22Rv1 (cell line): ENCODE measurements at regions not wholly inside any gene's neighbourhood (a gene's known extent, or its start where the extent isn't known, plus 50 kb on each side); places are given as distances from the start of the nearest gene placed in this dataset.

Experiments used
- ZFX ChIP-seq: fragments of 450-650 bp; IDR thresholded peaks from 2 replicates; pipeline ENCODE4 v1.6.1; 2017; ENCODE audit warnings: antibody characterized with exemption, borderline replicate concordance
- TF ChIP-seq, protein P1 (sequence below): fragments of 450-650 bp; IDR thresholded peaks from 2 replicates; pipeline ENCODE4 v1.5.1; 2017; ENCODE audit warnings: mild to moderate bottlenecking

DNA sequence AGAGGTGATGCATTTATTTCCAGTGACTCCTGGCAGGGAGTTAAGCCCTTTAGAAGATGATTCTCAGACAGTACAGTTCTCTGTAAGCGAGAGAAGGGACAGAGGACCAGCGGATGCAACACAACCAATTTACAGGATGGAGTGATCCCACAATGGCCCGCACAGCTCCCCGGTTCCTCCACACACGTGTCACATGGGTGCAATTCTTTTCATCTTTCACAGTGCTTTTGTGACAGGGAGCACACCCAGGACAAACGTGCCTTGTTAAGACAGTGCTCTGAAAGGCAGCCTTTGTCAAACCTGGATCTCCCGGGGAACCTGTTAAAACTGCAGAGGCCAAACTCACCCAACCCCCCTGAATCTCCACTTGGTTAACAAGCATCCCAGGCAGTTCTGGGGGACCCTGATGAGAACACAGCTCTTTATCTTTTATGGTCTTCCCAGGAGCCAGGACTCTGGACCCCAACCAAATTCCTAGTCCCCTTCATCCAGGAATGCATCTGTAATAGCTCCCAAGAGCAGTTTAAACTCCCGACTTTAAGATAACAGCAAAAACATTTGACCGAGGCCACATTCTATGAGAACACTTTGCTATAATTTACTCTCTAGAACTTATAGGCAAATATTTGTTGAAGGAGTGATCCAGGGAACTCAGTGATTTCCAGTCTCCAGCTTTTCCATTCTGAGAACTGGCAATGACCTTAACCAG is 134.9 kb upstream of the CDH5 start:
- TF ChIP-seq, protein P1, sequence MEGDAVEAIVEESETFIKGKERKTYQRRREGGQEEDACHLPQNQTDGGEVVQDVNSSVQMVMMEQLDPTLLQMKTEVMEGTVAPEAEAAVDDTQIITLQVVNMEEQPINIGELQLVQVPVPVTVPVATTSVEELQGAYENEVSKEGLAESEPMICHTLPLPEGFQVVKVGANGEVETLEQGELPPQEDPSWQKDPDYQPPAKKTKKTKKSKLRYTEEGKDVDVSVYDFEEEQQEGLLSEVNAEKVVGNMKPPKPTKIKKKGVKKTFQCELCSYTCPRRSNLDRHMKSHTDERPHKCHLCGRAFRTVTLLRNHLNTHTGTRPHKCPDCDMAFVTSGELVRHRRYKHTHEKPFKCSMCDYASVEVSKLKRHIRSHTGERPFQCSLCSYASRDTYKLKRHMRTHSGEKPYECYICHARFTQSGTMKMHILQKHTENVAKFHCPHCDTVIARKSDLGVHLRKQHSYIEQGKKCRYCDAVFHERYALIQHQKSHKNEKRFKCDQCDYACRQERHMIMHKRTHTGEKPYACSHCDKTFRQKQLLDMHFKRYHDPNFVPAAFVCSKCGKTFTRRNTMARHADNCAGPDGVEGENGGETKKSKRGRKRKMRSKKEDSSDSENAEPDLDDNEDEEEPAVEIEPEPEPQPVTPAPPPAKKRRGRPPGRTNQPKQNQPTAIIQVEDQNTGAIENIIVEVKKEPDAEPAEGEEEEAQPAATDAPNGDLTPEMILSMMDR = no peak
- TF ChIP-seq ZFX = no peak
